Trophoblast cell (in vitro differentiated cells and primary cell): ENCODE measurements at regions not wholly inside any gene's neighbourhood (a gene's known extent, or its start where the extent isn't known, plus 50 kb on each side); places are given as distances from the start of the nearest gene placed in this dataset.
A peak's percentile ranks its signal among the peaks of the same experiment; 100 is the strongest.

Source experiments
- DNase-seq, 2 donors: peaks; one replicate each; pipeline ENCODE4 v3.0.0-alpha.2; 2016
- H2AFZ ChIP-seq: 2 replicates; pipeline ENCODE4 v1.6.1; 2013; ENCODE audit warnings: low read length, moderate library complexity, mild to moderate bottlenecking; ENCODE audit not compliant: insufficient read depth, poor library complexity
- H2AK5ac ChIP-seq: 2 replicates; pipeline ENCODE4 v1.6.1; 2013; ENCODE audit warnings: mild to moderate bottlenecking, low read length
- H2BK120ac ChIP-seq: 2 replicates; pipeline ENCODE4 v1.6.1; 2013; ENCODE audit warnings: low read length, mild to moderate bottlenecking, moderate library complexity; ENCODE audit not compliant: insufficient read depth, poor library complexity
- H2BK12ac ChIP-seq: 2 replicates; pipeline ENCODE4 v1.6.1; 2013; ENCODE audit warnings: mild to moderate bottlenecking, low read length, moderate library complexity
- H2BK5ac ChIP-seq: 2 replicates; pipeline ENCODE4 v1.6.1; 2013; ENCODE audit warnings: low read length, low read depth, moderate library complexity, mild to moderate bottlenecking; ENCODE audit not compliant: poor library complexity
- H3K14ac ChIP-seq: 2 replicates; pipeline ENCODE4 v1.6.1; 2013; ENCODE audit warnings: mild to moderate bottlenecking, low read length
- H3K18ac ChIP-seq: 2 replicates; pipeline ENCODE4 v1.6.1; 2013; ENCODE audit warnings: mild to moderate bottlenecking, low read length
- H3K23ac ChIP-seq: 2 replicates; pipeline ENCODE4 v1.6.1; 2013; ENCODE audit warnings: low read length
- H3K27ac ChIP-seq: 2 replicates; pipeline ENCODE4 v1.5.1; 2013; ENCODE audit warnings: low read depth, mild to moderate bottlenecking, inconsistent platforms, low read length, moderate library complexity
- H3K27me3 ChIP-seq: 2 replicates; pipeline ENCODE4 v1.6.1; 2013; ENCODE audit warnings: inconsistent platforms, mild to moderate bottlenecking, low read length, moderate library complexity; ENCODE audit not compliant: insufficient read depth
- H3K36me3 ChIP-seq, 2 experiments: 1 replicate in 1 of 2; 2 replicates in 1 of 2; pipeline ENCODE4 v1.6.1; 2013; ENCODE audit warnings: low read length in 2 of 2, mild to moderate bottlenecking in 2 of 2, moderate library complexity in 1 of 2; ENCODE audit not compliant: insufficient read depth in 2 of 2, control insufficient read depth in 1 of 2
- H3K4ac ChIP-seq: 2 replicates; pipeline ENCODE4 v1.6.1; 2013; ENCODE audit warnings: low read depth, mild to moderate bottlenecking, low read length, moderate library complexity
- H3K4me1 ChIP-seq, 2 experiments: 1 replicate in 1 of 2; 2 replicates in 1 of 2; pipeline ENCODE4 v1.6.1; 2013; ENCODE audit warnings: low read length in 2 of 2, mild to moderate bottlenecking in 2 of 2, moderate library complexity in 1 of 2; ENCODE audit not compliant: insufficient read depth in 2 of 2, control insufficient read depth in 1 of 2
- H3K4me2 ChIP-seq: 2 replicates; pipeline ENCODE4 v1.6.1; 2013; ENCODE audit warnings: inconsistent platforms, mild to moderate bottlenecking, low read length, moderate library complexity
- H3K4me3 ChIP-seq: 2 replicates; pipeline ENCODE4 v1.5.1; 2013; ENCODE audit warnings: mild to moderate bottlenecking, low read depth, low read length, inconsistent platforms
- H3K79me1 ChIP-seq: one replicate; pipeline ENCODE4 v1.6.1; 2013; ENCODE audit warnings: low read length
- H3K79me2 ChIP-seq: 2 replicates; pipeline ENCODE4 v1.6.1; 2013; ENCODE audit warnings: low read length, mild to moderate bottlenecking; ENCODE audit not compliant: control insufficient read depth, insufficient read depth, poor library complexity
- H3K9ac ChIP-seq: 2 replicates; pipeline ENCODE4 v1.6.1; 2013; ENCODE audit warnings: mild to moderate bottlenecking, low read length
- H3K9me3 ChIP-seq: 2 replicates; pipeline ENCODE4 v1.6.1; 2013; ENCODE audit warnings: low read depth, mild to moderate bottlenecking, control low read depth, inconsistent platforms, low read length; ENCODE audit not compliant: insufficient read depth
- H4K12ac ChIP-seq: 2 replicates; pipeline ENCODE4 v1.6.1; 2013; ENCODE audit warnings: low read depth, mild to moderate bottlenecking, low read length, moderate library complexity
- H4K8ac ChIP-seq: 2 replicates; pipeline ENCODE4 v1.6.1; 2013; ENCODE audit warnings: low read depth, mild to moderate bottlenecking, low read length, moderate library complexity
- H4K91ac ChIP-seq: one replicate; pipeline ENCODE4 v1.6.1; 2013; ENCODE audit warnings: low read depth, mild to moderate bottlenecking, low read length, moderate library complexity
- WGBS: extraction: QIAGEN DNeasy Blood & Tissue Kit; methylation state at CpG from one replicate; pipeline ENCODE4 v1.1.7; 2013; ENCODE audit warnings: missing lambda C conversion rate; ENCODE audit not compliant: insufficient read length, insufficient coverage; ENCODE audit errors: extremely low coverage; 5-methylcytosine and 5-hydroxymethylcytosine counted together

GRCh38 chr16:63080746-63081145 lies 1044.5 kb upstream of the CDH8 start:
- Histone ChIP-seq H4K8ac (no peak overlapping the region), H3K4ac (no peak overlapping the region), H4K91ac (no peak overlapping the region), H3K4me3 (no peak overlapping the region), H3K79me2 (no peaks in the 10 kb centered on the region), H3K18ac (no peak overlapping the region), H2BK12ac (no peak overlapping the region), H3K9me3 (no peaks in the 10 kb centered on the region), H4K12ac (no peak overlapping the region), H2AFZ (no peak overlapping the region), H2AK5ac (no peak overlapping the region), H3K9ac (no peak overlapping the region), H3K79me1 (no peaks in the 10 kb centered on the region), H3K36me3 (no peaks in the 10 kb centered on the region), H3K14ac (no peak overlapping the region), H2BK5ac (no peak overlapping the region), H3K27me3 (no peaks in the 10 kb centered on the region), H3K4me1 (no peaks in the 10 kb centered on the region), H3K23ac (no peak overlapping the region), H3K27ac (no peak overlapping the region), H2BK120ac (no peak overlapping the region), H3K4me2 (no peak overlapping the region)
- WGBS: no CpG with 5 or more reads among the region's 1 CpG
- DNase-seq: peak in 1 of 2 donors; percentile 42

- WGBS: no CpG with 5 or more reads among the region's 4 CpGs
These were observed 1032.8 kb upstream of the CDH8 start for GRCh38 chr16:63069047-63069446.

GRCh38 chr16:63067141-63067540 lies 1030.9 kb upstream of the CDH8 start:
- Histone ChIP-seq H3K18ac (no peak overlapping the region), H3K4me1 (no peaks in the 10 kb centered on the region), H4K12ac (no peak overlapping the region), H2BK120ac (no peak overlapping the region), H3K14ac (no peak overlapping the region), H3K9ac (no peak overlapping the region), H3K4ac (no peak overlapping the region), H3K79me1 (no peaks in the 10 kb centered on the region), H2BK12ac (no peak overlapping the region), H2AK5ac (no peak overlapping the region), H3K23ac (no peak overlapping the region), H2AFZ (no peak overlapping the region), H3K9me3 (no peaks in the 10 kb centered on the region), H2BK5ac (no peak overlapping the region), H4K91ac (no peak overlapping the region), H3K36me3 (no peaks in the 10 kb centered on the region), H4K8ac (no peak overlapping the region), H3K27ac (no peak overlapping the region), H3K4me2 (no peak overlapping the region), H3K79me2 (no peaks in the 10 kb centered on the region), H3K4me3 (no peak overlapping the region), H3K27me3 (no peaks in the 10 kb centered on the region)
- DNase-seq: no peak

More at GRCh38 chr16:63069047-63069446, 1032.8 kb upstream of the CDH8 start:
- Histone ChIP-seq H2BK120ac (no peak overlapping the region), H3K23ac (no peak overlapping the region), H4K12ac (no peak overlapping the region), H4K91ac (no peak overlapping the region), H3K9ac (no peak overlapping the region), H3K36me3 (no peaks in the 10 kb centered on the region), H3K79me1 (no peaks in the 10 kb centered on the region), H2AFZ (no peak overlapping the region), H3K79me2 (no peaks in the 10 kb centered on the region), H3K18ac (no peak overlapping the region), H2BK5ac (no peak overlapping the region), H3K4me2 (no peak overlapping the region), H3K9me3 (no peaks in the 10 kb centered on the region), H3K4me3 (no peak overlapping the region), H3K4ac (no peak overlapping the region), H3K14ac (no peak overlapping the region), H2AK5ac (no peak overlapping the region), H3K27me3 (no peaks in the 10 kb centered on the region), H3K27ac (no peak overlapping the region), H4K8ac (no peak overlapping the region), H3K4me1 (no peaks in the 10 kb centered on the region), H2BK12ac (no peak overlapping the region)
- no peak for DNase-seq

GRCh38 chr16:63066552-63066951 lies 1030.3 kb upstream of the CDH8 start:
- H3K23ac ChIP-seq: no peak overlapping the region
- WGBS: no CpG with 5 or more reads among the region's 3 CpGs
- no peak for DNase-seq
- H4K12ac ChIP-seq: no peak overlapping the region
- H2AK5ac ChIP-seq: no peak overlapping the region
- H2BK12ac ChIP-seq: no peak overlapping the region
- H3K4ac ChIP-seq: no peak overlapping the region
- no peak overlapping the region for H3K9ac ChIP-seq
- no peaks in the 10 kb centered on the region for H3K79me2 ChIP-seq
- H3K18ac ChIP-seq: no peak overlapping the region
- H3K79me1 ChIP-seq: no peaks in the 10 kb centered on the region
- no peaks in the 10 kb centered on the region for H3K27me3 ChIP-seq
- H3K36me3 ChIP-seq: no peaks in the 10 kb centered on the region
- no peak overlapping the region for H4K8ac ChIP-seq
- no peak overlapping the region for H4K91ac ChIP-seq
- no peak overlapping the region for H2AFZ ChIP-seq
- no peaks in the 10 kb centered on the region for H3K9me3 ChIP-seq
- H3K4me3 ChIP-seq: no peak overlapping the region
- H3K27ac ChIP-seq: no peak overlapping the region
- no peak overlapping the region for H2BK5ac ChIP-seq
- H2BK120ac ChIP-seq: no peak overlapping the region
- H3K14ac ChIP-seq: no peak overlapping the region
- no peak overlapping the region for H3K4me2 ChIP-seq
- H3K4me1 ChIP-seq: no peaks in the 10 kb centered on the region
